WTC11 (cell line): ENCODE measurements at regions not wholly inside any gene's neighbourhood (a gene's known extent, or its start where the extent isn't known, plus 50 kb on each side); places are given as distances from the start of the nearest gene placed in this dataset.

ENCODE experiments used
- ATAC-seq: fragments of 200-7000 bp; cut with Tn5 transposase; 2 replicates; pipeline ENCODE4 v1.10.0; 2021; ENCODE audit warnings: mild to moderate bottlenecking, moderate library complexity
- CTCF ChIA-PET: fragments of 300-600 bp; sonication (Branson Sonifier 250); formaldehyde crosslinking; loops from one replicate; lab custom pipeline; 2021; ENCODE audit warnings: antibody characterized with exemption; lab: Charles Lee
- POLR2A ChIA-PET: fragments of 350-600 bp; sonication (Branson Sonifier 250); formaldehyde crosslinking; loops from one replicate; lab custom pipeline; 2021; ENCODE audit warnings: antibody characterized with exemption; lab: Charles Lee
- DNase-seq: peaks from one replicate; pipeline ENCODE4 v3.0.0; 2021; ENCODE audit warnings: low spot score
- H3K27ac Mint-ChIP-seq: 2 replicates; pipeline ENCODE4 v1.8.0; 2021; ENCODE audit warnings: mixed read lengths
- H3K27me3 Mint-ChIP-seq: 2 replicates; pipeline ENCODE4 v1.8.0; 2021; ENCODE audit warnings: low read depth, mild to moderate bottlenecking, moderate library complexity, mixed read lengths
- H3K36me3 Mint-ChIP-seq: 2 replicates; pipeline ENCODE4 v1.8.0; 2021; ENCODE audit warnings: mixed read lengths
- H3K4me1 Mint-ChIP-seq: 2 replicates; pipeline ENCODE4 v1.8.0; 2022; ENCODE audit warnings: mixed read lengths
- H3K4me3 Mint-ChIP-seq: 2 replicates; pipeline ENCODE4 v1.8.0; 2021; ENCODE audit warnings: mild to moderate bottlenecking, moderate library complexity, mixed read lengths
- H3K9me3 Mint-ChIP-seq: 2 replicates; pipeline ENCODE4 v1.8.0; 2021; ENCODE audit warnings: mixed read lengths
- CBFB ChIP-seq: sonication (generic); formaldehyde crosslinking; IDR thresholded peaks from 2 replicates; pipeline ENCODE4 v1.8.1; 2022; ENCODE audit warnings: mild to moderate bottlenecking, low read depth, missing genetic modification reagents
- FOXP1 ChIP-seq: sonication (generic); formaldehyde crosslinking; IDR thresholded peaks from 2 replicates; pipeline ENCODE4 v1.8.0; 2022; ENCODE audit warnings: missing genetic modification reagents, mild to moderate bottlenecking, moderate library complexity, borderline replicate concordance
- GTF2I ChIP-seq: fragments of 250-450 bp; sonication (Bioruptor Pico); conservative IDR thresholded peaks from 2 replicates; pipeline ENCODE4 v1.4.0; 2021; ENCODE audit warnings: mild to moderate bottlenecking
- KAT7 ChIP-seq: sonication (generic); formaldehyde crosslinking; IDR thresholded peaks from 2 replicates; pipeline ENCODE4 v1.8.1; 2023; ENCODE audit warnings: missing genetic modification reagents, mild to moderate bottlenecking, borderline replicate concordance
- MXD4 ChIP-seq: fragments of 250-450 bp; sonication (Bioruptor Pico); IDR thresholded peaks from 2 replicates; pipeline ENCODE4 v1.8.0; 2021; ENCODE audit warnings: mild to moderate bottlenecking, moderate library complexity, borderline replicate concordance
- NR1H2 ChIP-seq: sonication (generic); formaldehyde crosslinking; IDR thresholded peaks from 2 replicates; pipeline ENCODE4 v1.9.0; 2021; ENCODE audit warnings: mild to moderate bottlenecking, moderate library complexity, missing genetic modification reagents
- RELA ChIP-seq: sonication (generic); formaldehyde crosslinking; IDR thresholded peaks from 2 replicates; pipeline ENCODE4 v1.8.1; 2022; ENCODE audit warnings: missing genetic modification reagents, mild to moderate bottlenecking, borderline replicate concordance
- TEAD4 ChIP-seq: sonication (generic); formaldehyde crosslinking; IDR thresholded peaks from 2 replicates; pipeline ENCODE4 v1.8.0; 2022; ENCODE audit warnings: mild to moderate bottlenecking, missing genetic modification reagents
- ZNF317 ChIP-seq: sonication (generic); formaldehyde crosslinking; IDR thresholded peaks from 2 replicates; pipeline ENCODE4 v1.8.1; 2023; ENCODE audit warnings: low read depth, mild to moderate bottlenecking, moderate library complexity, missing genetic modification reagents, borderline replicate concordance
- ZNF416 ChIP-seq: fragments of 250-450 bp; sonication (Bioruptor Pico); IDR thresholded peaks from 2 replicates; pipeline ENCODE4 v1.9.0; 2021; ENCODE audit warnings: mild to moderate bottlenecking, inconsistent platforms
- TF ChIP-seq, protein P1 (sequence below): sonication (generic); formaldehyde crosslinking; IDR thresholded peaks from 2 replicates; pipeline ENCODE4 v1.8.0; 2023; ENCODE audit warnings: missing genetic modification reagents, mild to moderate bottlenecking, borderline replicate concordance
- TF ChIP-seq, protein P2 (sequence below): sonication (generic); formaldehyde crosslinking; IDR thresholded peaks from 2 replicates; pipeline ENCODE4 v1.8.1; 2023; ENCODE audit warnings: mild to moderate bottlenecking, missing genetic modification reagents, moderate library complexity
- TF ChIP-seq, protein P3 (sequence below): sonication (generic); formaldehyde crosslinking; IDR thresholded peaks from 2 replicates; pipeline ENCODE4 v1.8.1; 2022; ENCODE audit warnings: missing genetic modification reagents, borderline replicate concordance
- TF ChIP-seq, protein P4 (sequence below): sonication (generic); formaldehyde crosslinking; conservative IDR thresholded peaks from 2 replicates; pipeline ENCODE4 v1.8.1; 2023; ENCODE audit warnings: mild to moderate bottlenecking, low read depth, missing genetic modification reagents, moderate library complexity
- TF ChIP-seq, protein P5 (sequence below): sonication (generic); formaldehyde crosslinking; IDR thresholded peaks from 2 replicates; pipeline ENCODE4 v1.8.0; 2022; ENCODE audit warnings: mild to moderate bottlenecking, missing genetic modification reagents

DNA sequence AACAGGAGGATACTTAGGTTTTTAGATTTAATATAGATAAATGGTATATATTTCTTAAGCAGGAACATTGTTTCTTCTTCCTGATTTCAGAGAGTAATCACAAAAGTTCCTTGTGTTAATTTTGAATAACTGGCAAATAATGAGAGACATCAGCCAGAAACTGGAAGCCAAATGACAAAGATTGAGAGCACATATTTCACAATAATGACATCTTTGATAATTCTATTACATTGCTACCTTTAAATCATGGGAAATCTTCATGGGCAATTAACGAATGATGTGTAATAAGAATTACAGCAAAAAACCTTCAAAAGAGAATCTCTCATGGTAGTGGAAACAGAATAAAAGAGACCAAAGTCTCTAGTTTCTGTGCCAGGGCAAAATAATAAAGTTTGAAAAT lies 215.1 kb downstream of the NUP35 start (continued):
- TF ChIP-seq, protein P1, sequence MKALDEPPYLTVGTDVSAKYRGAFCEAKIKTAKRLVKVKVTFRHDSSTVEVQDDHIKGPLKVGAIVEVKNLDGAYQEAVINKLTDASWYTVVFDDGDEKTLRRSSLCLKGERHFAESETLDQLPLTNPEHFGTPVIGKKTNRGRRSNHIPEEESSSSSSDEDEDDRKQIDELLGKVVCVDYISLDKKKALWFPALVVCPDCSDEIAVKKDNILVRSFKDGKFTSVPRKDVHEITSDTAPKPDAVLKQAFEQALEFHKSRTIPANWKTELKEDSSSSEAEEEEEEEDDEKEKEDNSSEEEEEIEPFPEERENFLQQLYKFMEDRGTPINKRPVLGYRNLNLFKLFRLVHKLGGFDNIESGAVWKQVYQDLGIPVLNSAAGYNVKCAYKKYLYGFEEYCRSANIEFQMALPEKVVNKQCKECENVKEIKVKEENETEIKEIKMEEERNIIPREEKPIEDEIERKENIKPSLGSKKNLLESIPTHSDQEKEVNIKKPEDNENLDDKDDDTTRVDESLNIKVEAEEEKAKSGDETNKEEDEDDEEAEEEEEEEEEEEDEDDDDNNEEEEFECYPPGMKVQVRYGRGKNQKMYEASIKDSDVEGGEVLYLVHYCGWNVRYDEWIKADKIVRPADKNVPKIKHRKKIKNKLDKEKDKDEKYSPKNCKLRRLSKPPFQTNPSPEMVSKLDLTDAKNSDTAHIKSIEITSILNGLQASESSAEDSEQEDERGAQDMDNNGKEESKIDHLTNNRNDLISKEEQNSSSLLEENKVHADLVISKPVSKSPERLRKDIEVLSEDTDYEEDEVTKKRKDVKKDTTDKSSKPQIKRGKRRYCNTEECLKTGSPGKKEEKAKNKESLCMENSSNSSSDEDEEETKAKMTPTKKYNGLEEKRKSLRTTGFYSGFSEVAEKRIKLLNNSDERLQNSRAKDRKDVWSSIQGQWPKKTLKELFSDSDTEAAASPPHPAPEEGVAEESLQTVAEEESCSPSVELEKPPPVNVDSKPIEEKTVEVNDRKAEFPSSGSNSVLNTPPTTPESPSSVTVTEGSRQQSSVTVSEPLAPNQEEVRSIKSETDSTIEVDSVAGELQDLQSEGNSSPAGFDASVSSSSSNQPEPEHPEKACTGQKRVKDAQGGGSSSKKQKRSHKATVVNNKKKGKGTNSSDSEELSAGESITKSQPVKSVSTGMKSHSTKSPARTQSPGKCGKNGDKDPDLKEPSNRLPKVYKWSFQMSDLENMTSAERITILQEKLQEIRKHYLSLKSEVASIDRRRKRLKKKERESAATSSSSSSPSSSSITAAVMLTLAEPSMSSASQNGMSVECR = no peak
- TF ChIP-seq MXD4 (CRISPR knock-in tag) (no peak), KAT7 (CRISPR knock-in tag) (no peak)

DNA sequence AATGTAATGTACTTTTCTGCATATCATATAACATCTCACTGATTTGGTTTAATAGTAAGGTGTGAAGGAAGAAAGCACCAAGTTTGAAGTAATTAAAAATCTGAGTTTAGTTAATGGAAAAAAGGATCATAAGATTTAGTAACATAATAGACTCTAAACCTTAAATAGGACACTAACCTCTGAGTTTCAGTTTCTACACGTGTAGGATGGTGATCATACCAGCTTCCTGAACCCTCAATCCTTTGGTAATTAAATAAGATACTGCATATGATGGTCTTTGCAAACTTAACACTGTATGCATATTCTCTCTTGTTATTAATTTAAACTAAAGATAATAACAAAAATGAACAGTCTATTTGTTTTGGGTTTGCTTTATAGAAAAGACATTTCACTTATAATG lies 216.8 kb downstream of the NUP35 start:
- DNase-seq (no peak), ATAC-seq (no peak)
- no peaks in the 10 kb centered on the region for H3K27me3 Mint-ChIP-seq
- TF ChIP-seq RELA (CRISPR knock-in tag) = no peak
- TF ChIP-seq, protein P2, sequence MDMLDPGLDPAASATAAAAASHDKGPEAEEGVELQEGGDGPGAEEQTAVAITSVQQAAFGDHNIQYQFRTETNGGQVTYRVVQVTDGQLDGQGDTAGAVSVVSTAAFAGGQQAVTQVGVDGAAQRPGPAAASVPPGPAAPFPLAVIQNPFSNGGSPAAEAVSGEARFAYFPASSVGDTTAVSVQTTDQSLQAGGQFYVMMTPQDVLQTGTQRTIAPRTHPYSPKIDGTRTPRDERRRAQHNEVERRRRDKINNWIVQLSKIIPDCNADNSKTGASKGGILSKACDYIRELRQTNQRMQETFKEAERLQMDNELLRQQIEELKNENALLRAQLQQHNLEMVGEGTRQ = no peak
- TF ChIP-seq, protein P3, sequence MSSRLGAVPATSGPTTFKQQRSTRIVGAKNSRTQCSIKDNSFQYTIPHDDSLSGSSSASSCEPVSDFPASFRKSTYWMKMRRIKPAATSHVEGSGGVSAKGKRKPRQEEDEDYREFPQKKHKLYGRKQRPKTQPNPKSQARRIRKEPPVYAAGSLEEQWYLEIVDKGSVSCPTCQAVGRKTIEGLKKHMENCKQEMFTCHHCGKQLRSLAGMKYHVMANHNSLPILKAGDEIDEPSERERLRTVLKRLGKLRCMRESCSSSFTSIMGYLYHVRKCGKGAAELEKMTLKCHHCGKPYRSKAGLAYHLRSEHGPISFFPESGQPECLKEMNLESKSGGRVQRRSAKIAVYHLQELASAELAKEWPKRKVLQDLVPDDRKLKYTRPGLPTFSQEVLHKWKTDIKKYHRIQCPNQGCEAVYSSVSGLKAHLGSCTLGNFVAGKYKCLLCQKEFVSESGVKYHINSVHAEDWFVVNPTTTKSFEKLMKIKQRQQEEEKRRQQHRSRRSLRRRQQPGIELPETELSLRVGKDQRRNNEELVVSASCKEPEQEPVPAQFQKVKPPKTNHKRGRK (CRISPR knock-in tag) = no peak
- no peak for TF ChIP-seq FOXP1 (CRISPR knock-in tag)
- H3K4me3 Mint-ChIP-seq = no peak overlapping the region
- no peaks in the 10 kb centered on the region for H3K36me3 Mint-ChIP-seq
- no peak overlapping the region for H3K27ac Mint-ChIP-seq
- peaks cover 9% of the 10 kb centered on the region for H3K9me3 Mint-ChIP-seq
- CTCF ChIA-PET = no interaction called here
- no peaks in the 10 kb centered on the region for H3K4me1 Mint-ChIP-seq
- POLR2A ChIA-PET = no interaction called here

DNA sequence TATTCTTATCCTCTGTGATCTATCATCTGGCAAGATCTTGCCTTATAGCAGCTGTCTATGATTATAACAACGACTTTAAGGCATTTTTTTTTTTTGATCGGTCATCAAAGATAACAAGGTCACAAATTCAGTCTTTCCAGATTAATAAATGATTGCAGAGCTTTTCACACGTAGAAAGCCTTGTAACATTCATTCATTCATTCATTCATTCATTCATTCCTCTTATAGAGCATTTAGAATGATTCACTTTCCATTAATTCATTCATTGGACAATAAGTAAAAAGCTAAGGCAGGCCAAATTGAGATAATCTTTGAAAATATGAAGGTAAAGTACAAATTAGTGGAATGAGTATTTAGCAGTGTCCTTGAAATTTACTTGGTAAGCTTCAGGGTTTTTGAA lies 223.7 kb downstream of the NUP35 start:
- Mint-ChIP-seq H3K4me3 (no peak overlapping the region), H3K4me1 (peaks cover 29% of the 10 kb centered on the region), H3K27me3 (no peaks in the 10 kb centered on the region), H3K9me3 (no peaks in the 10 kb centered on the region), H3K36me3 (no peaks in the 10 kb centered on the region), H3K27ac (no peak overlapping the region)
- ChIA-PET POLR2A (no interaction called here), CTCF (interaction anchor here (0.7 to 2.8 kb wide), 2 partner anchors 53 to 99 kb away, joined by 3 to 9 read pairs; no protein-coding TSS in a partner anchor)
- TF ChIP-seq CBFB (no peak), FOXP1 (CRISPR knock-in tag) (no peak), TEAD4 (CRISPR knock-in tag) (no peak), ZNF416 (CRISPR knock-in tag) (no peak), ZNF317 (no peak), NR1H2 (CRISPR knock-in tag) (no peak), GTF2I (CRISPR knock-in tag) (no peak)
- TF ChIP-seq, protein P4, sequence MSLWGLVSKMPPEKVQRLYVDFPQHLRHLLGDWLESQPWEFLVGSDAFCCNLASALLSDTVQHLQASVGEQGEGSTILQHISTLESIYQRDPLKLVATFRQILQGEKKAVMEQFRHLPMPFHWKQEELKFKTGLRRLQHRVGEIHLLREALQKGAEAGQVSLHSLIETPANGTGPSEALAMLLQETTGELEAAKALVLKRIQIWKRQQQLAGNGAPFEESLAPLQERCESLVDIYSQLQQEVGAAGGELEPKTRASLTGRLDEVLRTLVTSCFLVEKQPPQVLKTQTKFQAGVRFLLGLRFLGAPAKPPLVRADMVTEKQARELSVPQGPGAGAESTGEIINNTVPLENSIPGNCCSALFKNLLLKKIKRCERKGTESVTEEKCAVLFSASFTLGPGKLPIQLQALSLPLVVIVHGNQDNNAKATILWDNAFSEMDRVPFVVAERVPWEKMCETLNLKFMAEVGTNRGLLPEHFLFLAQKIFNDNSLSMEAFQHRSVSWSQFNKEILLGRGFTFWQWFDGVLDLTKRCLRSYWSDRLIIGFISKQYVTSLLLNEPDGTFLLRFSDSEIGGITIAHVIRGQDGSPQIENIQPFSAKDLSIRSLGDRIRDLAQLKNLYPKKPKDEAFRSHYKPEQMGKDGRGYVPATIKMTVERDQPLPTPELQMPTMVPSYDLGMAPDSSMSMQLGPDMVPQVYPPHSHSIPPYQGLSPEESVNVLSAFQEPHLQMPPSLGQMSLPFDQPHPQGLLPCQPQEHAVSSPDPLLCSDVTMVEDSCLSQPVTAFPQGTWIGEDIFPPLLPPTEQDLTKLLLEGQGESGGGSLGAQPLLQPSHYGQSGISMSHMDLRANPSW = no peak
- TF ChIP-seq, protein P3 (CRISPR knock-in tag) = no peak
- TF ChIP-seq, protein P5, sequence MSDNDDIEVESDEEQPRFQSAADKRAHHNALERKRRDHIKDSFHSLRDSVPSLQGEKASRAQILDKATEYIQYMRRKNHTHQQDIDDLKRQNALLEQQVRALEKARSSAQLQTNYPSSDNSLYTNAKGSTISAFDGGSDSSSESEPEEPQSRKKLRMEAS (CRISPR knock-in tag) = no peak
- no peak for DNase-seq
- ATAC-seq = no peak
